B cell (primary cell): ENCODE measurements at regions not wholly inside any gene's neighbourhood (a gene's known extent, or its start where the extent isn't known, plus 50 kb on each side); places are given as distances from the start of the nearest gene placed in this dataset.

Source experiments
- ATAC-seq: fragments of 200-7000 bp; cut with Tn5 transposase; one replicate; pipeline ENCODE4 v1.10.0; 2021; ENCODE audit warnings: low read depth, mild to moderate bottlenecking, moderate number of reproducible peaks, moderate library complexity
- CTCF ChIA-PET: fragments of 350-600 bp; sonication (Branson Sonifier 250); formaldehyde crosslinking; loops from one replicate; lab custom pipeline; 2021; ENCODE audit warnings: antibody characterized with exemption, inconsistent platforms; lab: Charles Lee
- POLR2A ChIA-PET: fragments of 350-600 bp; sonication (Branson Sonifier 250); formaldehyde crosslinking; loops from one replicate; lab custom pipeline; 2021; ENCODE audit warnings: antibody characterized with exemption; lab: Charles Lee
- DNase-seq: peaks from one replicate; pipeline ENCODE4 v3.0.0; 2013
- H2AFZ ChIP-seq: 2 replicates; pipeline ENCODE4 v1.6.1; 2012; ENCODE audit warnings: mild to moderate bottlenecking, low read depth, low read length; ENCODE audit not compliant: insufficient read depth, poor library complexity, severe bottlenecking
- H3K27ac ChIP-seq, 2 donors: 1 replicate in 1 of 2; 2 replicates in 1 of 2; pipeline ENCODE4 v1.5.1; 2012 to 2013; ENCODE audit warnings: low read length in 2 of 2, mild to moderate bottlenecking in 2 of 2, moderate library complexity in 1 of 2
- H3K27me3 ChIP-seq, 4 experiments: fragments of 200-600 bp in 1 of 4; sonication (generic) in 1 of 4; replicated peaks in 1 of 4; 1 replicate in 2 of 4; 2 replicates in 2 of 4; pipeline versions ENCODE4 v1.6.1 to v1.7.0; 2013 to 2016; ENCODE audit warnings: low read length in 3 of 4, mild to moderate bottlenecking in 2 of 4, mixed read lengths in 1 of 4, moderate library complexity in 1 of 4; ENCODE audit not compliant: insufficient read depth in 4 of 4, control insufficient read depth in 3 of 4; ENCODE audit errors: control extremely low read depth in 1 of 4
- H3K36me3 ChIP-seq, 2 experiments: replicated peaks in 1 of 2; 1 replicate in 1 of 2; 2 replicates in 1 of 2; pipeline versions ENCODE4 v1.6.1 to v1.7.1; 2013; ENCODE audit warnings: low read length in 1 of 2; ENCODE audit not compliant: insufficient read depth in 2 of 2, control insufficient read depth in 1 of 2; ENCODE audit errors: control extremely low read depth in 1 of 2, extremely low read depth in 1 of 2
- H3K4me1 ChIP-seq, 2 donors: fragments of 200-600 bp in 1 of 2; sonication (generic) in 1 of 2; 1 replicate in 1 of 2; 2 replicates in 1 of 2; pipeline versions ENCODE4 v1.5.1 to v1.6.1; 2013 to 2017; ENCODE audit warnings: low read length in 2 of 2; ENCODE audit not compliant: control insufficient read depth in 2 of 2, insufficient read depth in 2 of 2
- H3K4me2 ChIP-seq: replicated peaks from 2 replicates; pipeline ENCODE3; 2012; ENCODE audit warnings: mild to moderate bottlenecking, low read depth, low read length; ENCODE audit not compliant: poor library complexity, severe bottlenecking
- H3K4me3 ChIP-seq, 5 experiments: fragments of 200-600 bp in 1 of 5; sonication (generic) in 1 of 5; 1 replicate in 3 of 5; 2 replicates in 2 of 5; pipeline versions ENCODE4 v1.5.1 to v1.7.0; 2011 to 2016; ENCODE audit warnings: low read length in 4 of 5, mild to moderate bottlenecking in 4 of 5, low read depth in 2 of 5, control low read depth in 1 of 5, moderate library complexity in 1 of 5; ENCODE audit not compliant: insufficient read depth in 1 of 5; ENCODE audit errors: control extremely low read depth in 1 of 5, extremely low read depth in 1 of 5
- H3K79me2 ChIP-seq: fragments of 200-600 bp; sonication (generic); one replicate; pipeline ENCODE4 v1.6.0; 2016; ENCODE audit warnings: low read length; ENCODE audit not compliant: control insufficient read depth, insufficient read depth
- H3K9ac ChIP-seq: fragments of 200-600 bp; sonication (generic); 2 replicates; pipeline ENCODE4 v1.6.1; 2017; ENCODE audit warnings: mild to moderate bottlenecking, low read length, moderate library complexity
- H3K9me3 ChIP-seq, 3 donors: one replicate each; pipeline versions ENCODE4 v1.6.1 to v1.7.1; 2013; ENCODE audit warnings: low read length in 2 of 3; ENCODE audit not compliant: control insufficient read depth in 2 of 3, insufficient read depth in 1 of 3; ENCODE audit errors: control extremely low read depth in 1 of 3
- H4K20me1 ChIP-seq: 2 replicates; pipeline ENCODE4 v1.6.0; 2012; ENCODE audit warnings: mild to moderate bottlenecking, low read length; ENCODE audit not compliant: insufficient read depth, control insufficient read depth, poor library complexity, severe bottlenecking
- H3K27ac Mint-ChIP-seq: one replicate; pipeline ENCODE4 v1.8.0; 2021; ENCODE audit warnings: mixed read lengths
- H3K27me3 Mint-ChIP-seq: one replicate; pipeline ENCODE4 v1.8.0; 2021; ENCODE audit warnings: mixed read lengths
- H3K4me1 Mint-ChIP-seq: one replicate; pipeline ENCODE4 v1.8.0; 2021; ENCODE audit warnings: mixed read lengths
- H3K4me3 Mint-ChIP-seq: one replicate; pipeline ENCODE4 v1.8.0; 2021; ENCODE audit warnings: mixed read lengths
- H3K9me3 Mint-ChIP-seq: one replicate; pipeline ENCODE4 v1.8.0; 2022; ENCODE audit warnings: mixed read lengths; ENCODE audit not compliant: insufficient read depth
- CTCF ChIP-seq: fragments of 200-600 bp; IDR thresholded peaks from one replicate; pipeline ENCODE4 v1.8.0; 2022; ENCODE audit warnings: antibody characterized with exemption, mild to moderate bottlenecking
- EZH2 ChIP-seq: IDR thresholded peaks from 2 replicates; pipeline ENCODE4 v1.6.1; 2012; ENCODE audit warnings: borderline replicate concordance, low read depth, mild to moderate bottlenecking, moderate library complexity, low read length; ENCODE audit not compliant: insufficient read depth, poor library complexity, severe bottlenecking
- whole genome bisulfite sequencing: methylation state at CpG from one replicate; pipeline ENCODE4 v1.1.5; 2013; ENCODE audit warnings: missing lambda C conversion rate; ENCODE audit not compliant: insufficient coverage; 5-methylcytosine and 5-hydroxymethylcytosine counted together
- intact Hi-C: fragments of 100-400 bp; cut with micrococcal nuclease; formaldehyde crosslinking; loops from one replicate; pipeline ENCODE4 v1.10.0; 2022

GRCh38 chr3:74501007-74501406 lies 113.5 kb downstream of the CNTN3 start:
- no peaks in the 10 kb centered on the region for H3K4me1 ChIP-seq
- WGBS = no CpG with 5 or more reads among the region's 6 CpGs
- Mint-ChIP-seq H3K4me1 (no peaks in the 10 kb centered on the region), H3K4me3 (no peak overlapping the region), H3K9me3 (peaks cover 3% of the 10 kb centered on the region), H3K27ac (no peak overlapping the region), H3K27me3 (no peaks in the 10 kb centered on the region)
- peaks cover 0 to 1% (median 0%) of the 10 kb centered on the region in 3 donors for H3K9me3 ChIP-seq
- no peak overlapping the region for H3K27ac ChIP-seq
- no peak overlapping the region for H2AFZ ChIP-seq
- no peaks in the 10 kb centered on the region for H3K27me3 ChIP-seq
- POLR2A ChIA-PET = no interaction called here
- intact Hi-C loops = no loop called here
- no peaks in the 10 kb centered on the region for H3K36me3 ChIP-seq
- H4K20me1 ChIP-seq = no peaks in the 10 kb centered on the region
- no peak for TF ChIP-seq CTCF
- TF ChIP-seq EZH2 = no peak
- H3K4me3 ChIP-seq = no peak overlapping the region
- CTCF ChIA-PET = no interaction called here
- ATAC-seq (no peak), DNase-seq (no peak)
- H3K4me2 ChIP-seq = no peak overlapping the region
- H3K79me2 ChIP-seq = no peaks in the 10 kb centered on the region
- no peak overlapping the region for H3K9ac ChIP-seq

- H3K4me1 ChIP-seq = no peaks in the 10 kb centered on the region
- ChIA-PET POLR2A (no interaction called here), CTCF (no interaction called here)
- Mint-ChIP-seq H3K4me1 (no peaks in the 10 kb centered on the region), H3K9me3 (peaks cover 3% of the 10 kb centered on the region), H3K27me3 (no peaks in the 10 kb centered on the region), H3K27ac (no peak overlapping the region), H3K4me3 (no peak overlapping the region)
- H2AFZ ChIP-seq = no peak overlapping the region
- no peak for TF ChIP-seq CTCF
- TF ChIP-seq EZH2 = no peak
- H3K79me2 ChIP-seq = no peaks in the 10 kb centered on the region
- H3K36me3 ChIP-seq = no peaks in the 10 kb centered on the region
- no peak overlapping the region for H3K4me2 ChIP-seq
- H3K9ac ChIP-seq = no peak overlapping the region
- no CpG with 5 or more reads among the region's 5 CpGs for WGBS
- H3K27ac ChIP-seq = no peak overlapping the region
- ATAC-seq (no peak), DNase-seq (no peak)
- no peaks in the 10 kb centered on the region for H4K20me1 ChIP-seq
- no peaks in the 10 kb centered on the region for H3K27me3 ChIP-seq
- H3K9me3 ChIP-seq = peaks cover 0 to 1% (median 0%) of the 10 kb centered on the region in 3 donors
- no peak overlapping the region for H3K4me3 ChIP-seq
- intact Hi-C loops = no loop called here
Measured at GRCh38 chr3:74500257-74500656, 114.2 kb downstream of the CNTN3 start.
